ENCODE measurements at regions not wholly inside any gene's neighbourhood (a gene's known extent, or its start where the extent isn't known, plus 50 kb on each side); places are given as distances from the start of the nearest gene placed in this dataset.

DNA sequence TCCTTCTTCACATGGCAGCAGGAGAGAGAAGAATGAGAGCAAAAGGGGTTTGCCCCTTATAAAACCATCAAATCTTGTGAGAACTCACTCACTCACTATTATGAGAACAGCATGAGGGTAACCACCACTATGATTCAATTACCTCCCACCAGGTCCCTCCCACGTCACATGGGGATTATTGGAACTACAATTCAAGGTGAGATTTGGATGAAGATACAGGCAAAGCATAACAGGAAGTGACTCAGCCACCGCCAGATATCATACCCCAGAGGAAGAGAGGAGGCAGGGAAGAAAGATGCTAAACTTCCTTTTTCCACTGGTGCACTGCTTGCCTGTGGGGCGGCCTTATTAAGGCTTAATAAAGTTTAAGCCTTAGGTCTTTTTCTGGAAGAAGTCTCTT is 766.1 kb downstream of the KCTD8 start:
- TF ChIP-seq POLR2A (IDR thresholded peaks at IDR 0.05; ENCODE audit: low read depth, low read length), result no peak
- TF ChIP-seq TAF1 (IDR thresholded peaks at IDR 0.05; ENCODE audit: borderline replicate concordance, low read depth, low read length), result no peak

All from GM12892 (cell line).